ENCODE measurements at regions not wholly inside any gene's neighbourhood (a gene's known extent, or its start where the extent isn't known, plus 50 kb on each side); places are given as distances from the start of the nearest gene placed in this dataset.
"Not testable (repeated sequence)": the region's sequence is repeated elsewhere in the genome, so short reads cannot be mapped to it uniquely, and the experiment has no call there.

DNA sequence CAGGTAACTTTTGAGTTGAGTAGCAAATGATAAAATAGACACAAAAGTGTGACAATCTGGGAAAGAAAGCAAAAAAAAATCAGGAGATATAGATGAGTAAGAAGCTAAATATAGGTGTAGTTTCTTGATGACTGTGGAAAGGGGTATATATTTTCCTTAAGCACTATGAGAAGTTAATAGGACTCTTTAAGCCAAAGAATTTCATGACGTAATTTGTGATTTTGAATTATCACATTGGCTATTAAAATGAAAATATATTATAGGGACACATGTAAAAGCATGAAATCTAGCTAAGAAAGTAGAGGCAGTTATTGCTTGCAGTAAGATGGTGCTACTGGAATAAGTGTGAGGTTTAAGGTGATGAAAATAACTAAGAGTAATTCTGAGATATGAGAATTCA is 759.1 kb downstream of the KCNT2 start:
- Histone ChIP-seq H3K4me3 (no peak overlapping the region), H3K27ac (ENCODE audit: low read depth in 1 of 2, low read length in 1 of 2) (no peak overlapping the region), H3K9me3 (ENCODE audit: control insufficient read depth in 4 of 4, insufficient read depth in 3 of 4, low read length in 3 of 4) (peaks cover 0 to 1% (median 0%) of the 10 kb centered on the region in 4 donors), H3K9ac (ENCODE audit: insufficient read depth in 1 of 2, low read length in 2 of 2) (no peak overlapping the region), H3K36me3 (ENCODE audit: control insufficient read depth in 4 of 4, insufficient read depth in 4 of 4, low read length in 4 of 4) (no peaks in the 10 kb centered on the region), H3K27me3 (ENCODE audit: control insufficient read depth in 3 of 3, insufficient read depth in 3 of 3, low read length in 2 of 3) (no peaks in the 10 kb centered on the region), H3K4me1 (ENCODE audit: control insufficient read depth in 5 of 5, insufficient read depth in 5 of 5, low read length in 5 of 5) (no peaks in the 10 kb centered on the region)
- 0% methylated on average over 1 of the region's 1 CpG for WGBS, 2 donors
- TF ChIP-seq, protein P1, sequence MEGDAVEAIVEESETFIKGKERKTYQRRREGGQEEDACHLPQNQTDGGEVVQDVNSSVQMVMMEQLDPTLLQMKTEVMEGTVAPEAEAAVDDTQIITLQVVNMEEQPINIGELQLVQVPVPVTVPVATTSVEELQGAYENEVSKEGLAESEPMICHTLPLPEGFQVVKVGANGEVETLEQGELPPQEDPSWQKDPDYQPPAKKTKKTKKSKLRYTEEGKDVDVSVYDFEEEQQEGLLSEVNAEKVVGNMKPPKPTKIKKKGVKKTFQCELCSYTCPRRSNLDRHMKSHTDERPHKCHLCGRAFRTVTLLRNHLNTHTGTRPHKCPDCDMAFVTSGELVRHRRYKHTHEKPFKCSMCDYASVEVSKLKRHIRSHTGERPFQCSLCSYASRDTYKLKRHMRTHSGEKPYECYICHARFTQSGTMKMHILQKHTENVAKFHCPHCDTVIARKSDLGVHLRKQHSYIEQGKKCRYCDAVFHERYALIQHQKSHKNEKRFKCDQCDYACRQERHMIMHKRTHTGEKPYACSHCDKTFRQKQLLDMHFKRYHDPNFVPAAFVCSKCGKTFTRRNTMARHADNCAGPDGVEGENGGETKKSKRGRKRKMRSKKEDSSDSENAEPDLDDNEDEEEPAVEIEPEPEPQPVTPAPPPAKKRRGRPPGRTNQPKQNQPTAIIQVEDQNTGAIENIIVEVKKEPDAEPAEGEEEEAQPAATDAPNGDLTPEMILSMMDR (IDR thresholded peaks at IDR 0.05; ENCODE audit: control extremely low read depth, extremely low read depth): no peak
- no peak for ATAC-seq (ENCODE audit: insufficient read depth, low FRiP score)
- no peak for DNase-seq

DNA sequence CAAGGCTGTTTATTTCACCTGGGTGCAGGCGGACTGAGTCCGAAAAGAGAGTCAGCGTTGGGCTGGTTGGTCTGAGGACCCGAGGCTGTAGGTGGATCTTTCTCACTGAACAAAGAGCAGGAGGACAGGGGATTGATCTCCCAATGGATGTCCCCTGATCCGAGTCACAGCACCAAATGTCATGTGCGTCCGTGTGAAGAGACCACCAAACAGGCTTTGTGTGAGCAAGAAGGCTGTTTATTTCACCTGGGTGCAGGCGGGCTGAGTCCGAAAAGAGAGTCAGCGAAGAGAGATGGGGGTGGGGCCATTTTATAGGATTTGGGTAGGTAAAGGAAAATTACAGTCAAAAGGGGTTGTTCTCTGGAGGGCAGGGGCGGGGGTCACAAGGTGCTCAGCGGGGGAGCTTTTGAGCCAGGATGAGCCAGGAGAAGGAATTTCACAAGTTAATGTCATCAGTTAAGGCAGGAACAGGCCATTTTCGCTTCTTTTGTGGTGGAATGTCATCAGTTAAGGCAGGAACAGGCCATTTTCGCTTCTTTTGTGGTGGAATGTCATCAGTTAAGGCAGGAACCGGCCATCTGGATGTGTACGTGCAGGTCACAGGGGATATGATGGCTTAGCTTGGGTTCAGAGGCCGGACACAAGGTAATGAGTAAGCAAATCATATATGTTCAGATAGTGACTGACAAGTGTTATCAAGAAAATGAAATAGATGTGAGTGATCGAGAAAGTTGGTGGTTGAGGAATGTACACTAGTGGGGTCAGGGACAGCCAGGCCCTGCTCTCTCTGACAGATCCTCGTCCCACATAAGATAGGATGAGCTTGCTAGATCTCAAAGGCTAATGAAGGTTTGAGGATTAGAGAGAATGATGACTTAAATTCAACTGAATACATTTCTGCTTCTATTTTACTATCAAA is 760.0 kb downstream of the KCNT2 start:
- H3K9me3 ChIP-seq (ENCODE audit: control insufficient read depth in 4 of 4, insufficient read depth in 3 of 4, low read length in 3 of 4); H3K27me3 ChIP-seq (ENCODE audit: control insufficient read depth in 3 of 3, insufficient read depth in 3 of 3, low read length in 2 of 3); ATAC-seq (ENCODE audit: insufficient read depth, low FRiP score); DNase-seq; H3K9ac ChIP-seq (ENCODE audit: insufficient read depth in 1 of 2, low read length in 2 of 2); H3K36me3 ChIP-seq (ENCODE audit: control insufficient read depth in 4 of 4, insufficient read depth in 4 of 4, low read length in 4 of 4); H3K4me1 ChIP-seq (ENCODE audit: control insufficient read depth in 5 of 5, insufficient read depth in 5 of 5, low read length in 5 of 5); H3K4me3 ChIP-seq; H3K27ac ChIP-seq (ENCODE audit: low read depth in 1 of 2, low read length in 1 of 2): not testable (repeated sequence)
- WGBS, 2 donors: 63 to 74% methylated on average over 19 of the region's 19 CpGs

DNA sequence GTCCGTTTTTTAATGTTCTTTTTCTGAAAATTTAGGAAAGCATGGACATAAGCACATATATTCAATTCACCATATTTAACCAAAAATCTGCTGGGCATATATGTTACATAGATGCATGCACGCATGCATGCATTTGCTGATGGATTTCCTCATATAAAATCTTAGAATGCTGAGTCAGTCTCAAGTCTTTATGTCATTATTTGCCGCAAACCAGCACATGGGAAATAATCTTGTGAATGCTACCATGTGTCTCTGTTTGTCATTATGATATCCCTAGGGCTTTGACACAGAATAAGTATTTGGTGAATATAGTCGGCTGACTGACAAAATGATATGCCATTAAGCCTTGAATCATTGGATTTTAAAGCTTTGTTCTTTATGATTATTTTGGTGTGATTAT is 776.5 kb downstream of the KCNT2 start:
- TF ChIP-seq, protein P1 (IDR thresholded peaks at IDR 0.05; ENCODE audit: control extremely low read depth, extremely low read depth): no peak
- Histone ChIP-seq H3K4me3 (no peak overlapping the region), H3K4me1 (ENCODE audit: control insufficient read depth in 5 of 5, insufficient read depth in 5 of 5, low read length in 5 of 5) (no peaks in the 10 kb centered on the region), H3K27ac (ENCODE audit: low read depth in 1 of 2, low read length in 1 of 2) (no peak overlapping the region), H3K36me3 (ENCODE audit: control insufficient read depth in 4 of 4, insufficient read depth in 4 of 4, low read length in 4 of 4) (no peaks in the 10 kb centered on the region), H3K9ac (ENCODE audit: insufficient read depth in 1 of 2, low read length in 2 of 2) (no peak overlapping the region), H3K9me3 (ENCODE audit: control insufficient read depth in 4 of 4, insufficient read depth in 3 of 4, low read length in 3 of 4) (no peaks in the 10 kb centered on the region), H3K27me3 (ENCODE audit: control insufficient read depth in 3 of 3, insufficient read depth in 3 of 3, low read length in 2 of 3) (no peaks in the 10 kb centered on the region)
- WGBS, 2 donors: 91 to 93% methylated on average over 4 of the region's 4 CpGs
- DNase-seq (no peak), ATAC-seq (ENCODE audit: insufficient read depth, low FRiP score) (no peak)

DNA sequence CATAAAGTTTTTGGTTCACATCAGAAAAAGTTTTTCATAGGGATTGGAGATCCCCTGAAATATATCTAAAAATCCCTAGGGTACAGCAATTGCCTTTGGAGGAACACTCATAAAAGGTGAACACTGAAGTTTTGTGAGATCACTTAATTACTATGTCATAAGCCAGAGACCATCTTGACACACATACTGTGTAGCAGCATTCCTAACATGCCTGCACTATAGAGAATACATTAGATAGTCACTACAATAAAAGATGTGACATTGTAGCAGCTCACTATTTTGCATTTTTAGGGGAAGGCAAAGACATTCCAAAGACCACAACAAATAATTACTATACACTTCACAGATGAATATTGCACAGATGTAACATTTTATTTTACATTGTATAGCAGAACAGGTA is 779.9 kb downstream of the KCNT2 start:
- H3K4me3 ChIP-seq: no peak overlapping the region
- H3K27ac ChIP-seq (ENCODE audit: low read depth in 1 of 2, low read length in 1 of 2): no peak overlapping the region
- TF ChIP-seq, protein P1 (IDR thresholded peaks at IDR 0.05; ENCODE audit: control extremely low read depth, extremely low read depth): no peak
- ATAC-seq (ENCODE audit: insufficient read depth, low FRiP score): no peak
- H3K9me3 ChIP-seq (ENCODE audit: control insufficient read depth in 4 of 4, insufficient read depth in 3 of 4, low read length in 3 of 4): no peaks in the 10 kb centered on the region
- no peaks in the 10 kb centered on the region for H3K36me3 ChIP-seq (ENCODE audit: control insufficient read depth in 4 of 4, insufficient read depth in 4 of 4, low read length in 4 of 4)
- no peaks in the 10 kb centered on the region for H3K27me3 ChIP-seq (ENCODE audit: control insufficient read depth in 3 of 3, insufficient read depth in 3 of 3, low read length in 2 of 3)
- no peak for DNase-seq
- no peak overlapping the region for H3K9ac ChIP-seq (ENCODE audit: insufficient read depth in 1 of 2, low read length in 2 of 2)
- H3K4me1 ChIP-seq (ENCODE audit: control insufficient read depth in 5 of 5, insufficient read depth in 5 of 5, low read length in 5 of 5): no peaks in the 10 kb centered on the region

Data from lung (tissue), 11 donors.